ENCODE measurements at regions not wholly inside any gene's neighbourhood (a gene's known extent, or its start where the extent isn't known, plus 50 kb on each side); places are given as distances from the start of the nearest gene placed in this dataset.

DNA sequence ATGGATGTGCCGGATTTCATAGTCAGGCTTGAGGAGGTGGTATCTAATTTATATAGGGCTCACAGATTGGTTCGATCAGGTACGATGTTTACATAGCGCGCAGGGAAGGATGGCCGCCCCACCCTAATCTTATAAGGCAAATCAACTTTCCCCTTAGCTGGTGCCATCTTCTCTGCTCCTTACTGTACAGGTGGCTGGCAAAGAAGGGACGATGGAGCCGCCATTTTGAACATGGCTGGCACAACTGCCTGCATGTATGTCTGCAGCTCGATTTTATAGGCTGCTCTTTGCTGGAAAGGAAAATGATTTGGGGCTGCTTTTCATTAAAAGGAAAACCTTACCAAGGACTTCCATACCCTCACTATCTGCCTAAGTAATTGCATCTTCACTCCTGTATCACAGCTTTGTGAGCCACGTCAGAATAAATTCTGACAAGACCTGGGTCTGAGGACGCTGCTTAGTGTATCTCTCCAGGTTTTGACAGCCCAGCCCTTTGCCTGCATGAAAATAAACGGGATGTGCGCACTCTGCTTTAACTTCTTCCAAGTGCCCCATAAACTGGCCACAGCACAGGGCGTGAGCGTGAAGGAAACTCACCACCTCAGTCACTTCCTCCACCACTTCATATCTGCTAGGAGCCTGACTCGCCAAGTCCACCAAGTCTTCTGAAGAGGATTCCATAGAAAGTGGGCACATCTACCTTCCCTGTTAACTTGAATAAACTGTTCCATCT lies 109.4 kb upstream of the ARMC2 start:
- H3K27me3 ChIP-seq (replicated peaks), result no peaks in the 10 kb centered on the region
- H3K4me3 ChIP-seq (ENCODE audit: low read depth, low read length), result no peak overlapping the region
- H3K36me3 ChIP-seq (replicated peaks), result no peaks in the 10 kb centered on the region
- DNase-seq, result no peak
- H3K27ac ChIP-seq, result peak overlapping the region; percentile 77
- TF ChIP-seq, protein P1, sequence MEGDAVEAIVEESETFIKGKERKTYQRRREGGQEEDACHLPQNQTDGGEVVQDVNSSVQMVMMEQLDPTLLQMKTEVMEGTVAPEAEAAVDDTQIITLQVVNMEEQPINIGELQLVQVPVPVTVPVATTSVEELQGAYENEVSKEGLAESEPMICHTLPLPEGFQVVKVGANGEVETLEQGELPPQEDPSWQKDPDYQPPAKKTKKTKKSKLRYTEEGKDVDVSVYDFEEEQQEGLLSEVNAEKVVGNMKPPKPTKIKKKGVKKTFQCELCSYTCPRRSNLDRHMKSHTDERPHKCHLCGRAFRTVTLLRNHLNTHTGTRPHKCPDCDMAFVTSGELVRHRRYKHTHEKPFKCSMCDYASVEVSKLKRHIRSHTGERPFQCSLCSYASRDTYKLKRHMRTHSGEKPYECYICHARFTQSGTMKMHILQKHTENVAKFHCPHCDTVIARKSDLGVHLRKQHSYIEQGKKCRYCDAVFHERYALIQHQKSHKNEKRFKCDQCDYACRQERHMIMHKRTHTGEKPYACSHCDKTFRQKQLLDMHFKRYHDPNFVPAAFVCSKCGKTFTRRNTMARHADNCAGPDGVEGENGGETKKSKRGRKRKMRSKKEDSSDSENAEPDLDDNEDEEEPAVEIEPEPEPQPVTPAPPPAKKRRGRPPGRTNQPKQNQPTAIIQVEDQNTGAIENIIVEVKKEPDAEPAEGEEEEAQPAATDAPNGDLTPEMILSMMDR (IDR thresholded peaks at IDR 0.05; ENCODE audit: low read depth, low read length, missing control alignments), result no peak
- in situ Hi-C loops (cut with HindIII; ENCODE audit: low pct_ligation_motif_present, low sequenced_read_pairs), result no loop called here

- H3K36me3 ChIP-seq (replicated peaks), result no peaks in the 10 kb centered on the region
- H3K4me3 ChIP-seq (ENCODE audit: low read depth, low read length), result no peak overlapping the region
- TF ChIP-seq, protein P1 (IDR thresholded peaks at IDR 0.05; ENCODE audit: low read depth, low read length, missing control alignments), result no peak
- in situ Hi-C loops (cut with HindIII; ENCODE audit: low pct_ligation_motif_present, low sequenced_read_pairs), result no loop called here
- DNase-seq, result no peak
- H3K27me3 ChIP-seq (replicated peaks), result no peaks in the 10 kb centered on the region
- H3K27ac ChIP-seq, result no peak overlapping the region
Observed at GRCh38 chr6:108739496-108740330, 108.5 kb upstream of the ARMC2 start.

DNA sequence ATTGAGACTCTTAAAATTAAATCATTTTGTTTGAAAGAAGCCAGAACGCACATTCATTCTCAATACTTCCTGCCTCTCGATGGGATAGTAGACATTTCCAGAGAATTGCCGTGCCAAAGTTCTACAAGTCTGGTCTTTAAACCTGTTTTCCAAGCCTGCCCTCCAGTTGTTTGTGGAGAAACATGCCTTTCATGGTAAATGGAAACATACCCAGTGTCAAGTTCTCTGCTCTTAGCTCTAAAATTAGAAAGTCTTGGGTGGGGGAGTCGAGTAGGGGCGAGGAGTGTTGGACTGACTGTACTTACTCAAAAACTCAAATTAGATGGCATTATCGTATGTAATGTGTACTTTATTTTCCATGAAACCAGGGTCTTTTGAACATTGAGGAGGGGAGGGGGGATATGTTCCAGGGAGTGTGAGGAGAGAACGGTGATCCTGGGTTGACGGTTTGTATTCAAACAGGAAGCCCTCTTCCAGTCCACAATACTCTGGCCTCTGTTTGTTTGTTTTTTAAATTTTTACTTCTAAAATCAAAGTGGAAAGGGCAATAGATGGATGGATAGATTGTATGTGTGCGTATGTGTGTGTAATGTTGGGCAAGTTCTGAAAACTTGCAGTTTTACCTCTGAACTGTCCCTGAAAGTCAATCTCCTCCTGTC lies 106.8 kb upstream of the ARMC2 start:
- in situ Hi-C loops (cut with HindIII; ENCODE audit: low pct_ligation_motif_present, low sequenced_read_pairs), result no loop called here
- Histone ChIP-seq H3K4me3 (ENCODE audit: low read depth, low read length) (no peak overlapping the region), H3K27ac (no peak overlapping the region), H3K27me3 (replicated peaks) (no peaks in the 10 kb centered on the region), H3K36me3 (replicated peaks) (no peaks in the 10 kb centered on the region)
- DNase-seq, result no peak
- TF ChIP-seq, protein P1 (IDR thresholded peaks at IDR 0.05; ENCODE audit: low read depth, low read length, missing control alignments), result no peak

GRCh38 chr6:108742041-108742440 lies 106.2 kb upstream of the ARMC2 start:
- DNase-seq, result no peak
- no peaks in the 10 kb centered on the region for H3K27me3 ChIP-seq (replicated peaks)
- in situ Hi-C loops (cut with HindIII; ENCODE audit: low pct_ligation_motif_present, low sequenced_read_pairs), result no loop called here
- H3K36me3 ChIP-seq (replicated peaks), result no peaks in the 10 kb centered on the region
- TF ChIP-seq, protein P1 (IDR thresholded peaks at IDR 0.05; ENCODE audit: low read depth, low read length, missing control alignments), result no peak
- no peak overlapping the region for H3K27ac ChIP-seq
- H3K4me3 ChIP-seq (ENCODE audit: low read depth, low read length), result no peak overlapping the region

GRCh38 chr6:108744244-108744972 lies 103.8 kb upstream of the ARMC2 start:
- Histone ChIP-seq H3K27me3 (replicated peaks) (no peaks in the 10 kb centered on the region), H3K27ac (no peak overlapping the region), H3K36me3 (replicated peaks) (no peaks in the 10 kb centered on the region), H3K4me3 (ENCODE audit: low read depth, low read length) (no peak overlapping the region)
- TF ChIP-seq, protein P1 (IDR thresholded peaks at IDR 0.05; ENCODE audit: low read depth, low read length, missing control alignments), result no peak
- DNase-seq, result no peak
- in situ Hi-C loops (cut with HindIII; ENCODE audit: low pct_ligation_motif_present, low sequenced_read_pairs), result no loop called here
